Endothelial cell of umbilical vein (primary cell): ENCODE measurements at regions not wholly inside any gene's neighbourhood (a gene's known extent, or its start where the extent isn't known, plus 50 kb on each side); places are given as distances from the start of the nearest gene placed in this dataset.

Source experiments
- BruUV-seq: library from RNA; stranded (reverse); fragments of 400-500 nt; replicated peaks from 2 replicates; lab custom pipeline; 2021; lab: Mats Ljungman, UMichigan
- CTCF ChIA-PET: fragments of 300-600, 350-600 bp; sonication (Branson Sonifier 250); formaldehyde crosslinking; loops from one replicate; lab custom pipeline; 2021; ENCODE audit warnings: antibody characterized with exemption, inconsistent platforms; lab: Charles Lee
- POLR2A ChIA-PET: fragments of 300-600, 350-600 bp; sonication (Branson Sonifier 250); formaldehyde crosslinking; loops from one replicate; lab custom pipeline; 2021; ENCODE audit warnings: antibody characterized with exemption, inconsistent platforms; lab: Charles Lee
- DNase-seq: peaks from one replicate; pipeline ENCODE4 v3.0.0-alpha.2; 2011; ENCODE audit warnings: low read depth, low spot score
- FAIRE-seq: peaks from 2 replicates; lab custom pipeline; 2011; peaks lifted over from hg19 to GRCh38; lab: Jason Lieb, UNC
- H2AFZ ChIP-seq: 2 replicates; pipeline ENCODE4 v1.6.0; 2012; ENCODE audit warnings: low read depth, low read length, control low read depth, inconsistent platforms
- H3K27ac ChIP-seq: 2 replicates; pipeline ENCODE4 v1.5.1; 2011; ENCODE audit warnings: low read depth, mild to moderate bottlenecking, control low read depth, low read length, moderate library complexity; ENCODE audit not compliant: insufficient read depth
- H3K27me3 ChIP-seq, 2 experiments: 2 replicates each; pipeline versions ENCODE4 v1.6.0 to v1.6.1; 2011; ENCODE audit warnings: low read length in 2 of 2, mixed read lengths in 1 of 2; ENCODE audit not compliant: control insufficient read depth in 2 of 2, insufficient read depth in 2 of 2
- H3K36me3 ChIP-seq, 2 experiments: 2 replicates in 1 of 2; 3 replicates in 1 of 2; pipeline ENCODE4 v1.5.1; 2011; ENCODE audit warnings: low read length in 2 of 2, mild to moderate bottlenecking in 1 of 2, moderate library complexity in 1 of 2; ENCODE audit not compliant: control insufficient read depth in 2 of 2, insufficient read depth in 2 of 2; ENCODE audit errors: extremely low read depth in 1 of 2
- H3K4me1 ChIP-seq: 3 replicates; pipeline ENCODE4 v1.5.1; 2011; ENCODE audit warnings: mild to moderate bottlenecking, low read length; ENCODE audit not compliant: control insufficient read depth, insufficient read depth; ENCODE audit errors: extremely low read depth
- H3K4me2 ChIP-seq: 2 replicates; pipeline ENCODE4 v1.6.1; 2011; ENCODE audit warnings: low read length, control low read depth, mixed read lengths; ENCODE audit not compliant: insufficient read depth
- H3K4me3 ChIP-seq, 3 experiments: fragments of 200-600 bp in 1 of 3; sonication (generic), shearing (Covaris generic) in 1 of 3; replicated peaks in 1 of 3; 2 replicates each; pipeline ENCODE4 v1.5.1; 2011 to 2016; ENCODE audit warnings: control low read depth in 3 of 3, low read length in 3 of 3, mild to moderate bottlenecking in 2 of 3, inconsistent platforms in 1 of 3, low read depth in 1 of 3, moderate library complexity in 1 of 3; ENCODE audit not compliant: insufficient read depth in 1 of 3
- H3K79me2 ChIP-seq: 2 replicates; pipeline ENCODE4 v1.6.0; 2012; ENCODE audit warnings: low read length, inconsistent platforms; ENCODE audit not compliant: control insufficient read depth, insufficient read depth
- H3K9ac ChIP-seq: replicated peaks from 2 replicates; pipeline ENCODE3; 2011; ENCODE audit warnings: low read length, control low read depth; ENCODE audit not compliant: insufficient read depth; ENCODE audit errors: extremely low read depth
- H3K9me1 ChIP-seq: replicated peaks from 3 replicates; pipeline ENCODE4 v1.6.0; 2011; ENCODE audit warnings: mild to moderate bottlenecking, low read length; ENCODE audit not compliant: control insufficient read depth, insufficient read depth; ENCODE audit errors: extremely low read depth
- H3K9me3 ChIP-seq: replicated peaks from 2 replicates; pipeline ENCODE4 v1.5.1; 2012; ENCODE audit warnings: low read length, inconsistent platforms; ENCODE audit not compliant: control insufficient read depth, insufficient read depth
- H4K20me1 ChIP-seq: replicated peaks from 2 replicates; pipeline ENCODE3; 2011; ENCODE audit warnings: mild to moderate bottlenecking, low read length; ENCODE audit not compliant: control insufficient read depth, insufficient read depth; ENCODE audit errors: extremely low read depth
- EZH2 ChIP-seq: IDR thresholded peaks from 2 replicates; pipeline ENCODE4 v1.6.1; 2012; ENCODE audit warnings: borderline replicate concordance, low read depth, mild to moderate bottlenecking, moderate library complexity, low read length, inconsistent platforms; ENCODE audit not compliant: severe bottlenecking
- FOS ChIP-seq: IDR thresholded peaks from 2 replicates; pipeline ENCODE4 v1.6.1; 2011; ENCODE audit warnings: mild to moderate bottlenecking, low read length, moderate library complexity, borderline replicate concordance; ENCODE audit not compliant: insufficient read depth
- JUN ChIP-seq: IDR thresholded peaks from 2 replicates; pipeline ENCODE4 v1.6.1; 2011; ENCODE audit warnings: borderline replicate concordance, low read depth; ENCODE audit not compliant: insufficient read length, insufficient read depth
- MAX ChIP-seq: IDR thresholded peaks from 2 replicates; pipeline ENCODE4 v1.6.1; 2011; ENCODE audit not compliant: insufficient read depth, insufficient read length
- MYC ChIP-seq: IDR thresholded peaks from one replicate; pipeline ENCODE4 v1.6.1; 2011; ENCODE audit warnings: mild to moderate bottlenecking, low read depth, low read length
- POLR2A ChIP-seq: IDR thresholded peaks from 2 replicates; pipeline ENCODE4 v1.6.1; 2012; ENCODE audit warnings: low read depth, mild to moderate bottlenecking, control low read depth, low read length
- POLR2AphosphoS5 ChIP-seq: IDR thresholded peaks from 2 replicates; pipeline ENCODE4 v1.6.1; 2012; ENCODE audit warnings: low read depth, mild to moderate bottlenecking, control low read depth, low read length, moderate library complexity; ENCODE audit not compliant: insufficient read depth
- dilution Hi-C: fragments of 300-500 bp; cut with MboI; formaldehyde crosslinking; loops from one replicate; pipeline ENCODE4 v1.15.0; 2019; ENCODE audit warnings: low sequenced_read_pairs; ENCODE audit not compliant: extremely low pct_ligation_motif_present
- intact Hi-C: fragments of 100-400 bp; cut with micrococcal nuclease; formaldehyde crosslinking; loops from one replicate; pipeline ENCODE4 v1.10.0; 2022
- TF ChIP-seq, protein P1 (sequence below), 2 donors: IDR thresholded peaks; 1 replicate in 1 of 2; 2 replicates in 1 of 2; pipeline ENCODE4 v1.5.1; 2011; ENCODE audit warnings: low read length in 2 of 2, mild to moderate bottlenecking in 2 of 2, moderate library complexity in 2 of 2, control low read depth in 1 of 2, inconsistent platforms in 1 of 2, low read depth in 1 of 2; ENCODE audit not compliant: insufficient read depth in 1 of 2; ENCODE audit errors: extremely low read depth in 1 of 2

DNA sequence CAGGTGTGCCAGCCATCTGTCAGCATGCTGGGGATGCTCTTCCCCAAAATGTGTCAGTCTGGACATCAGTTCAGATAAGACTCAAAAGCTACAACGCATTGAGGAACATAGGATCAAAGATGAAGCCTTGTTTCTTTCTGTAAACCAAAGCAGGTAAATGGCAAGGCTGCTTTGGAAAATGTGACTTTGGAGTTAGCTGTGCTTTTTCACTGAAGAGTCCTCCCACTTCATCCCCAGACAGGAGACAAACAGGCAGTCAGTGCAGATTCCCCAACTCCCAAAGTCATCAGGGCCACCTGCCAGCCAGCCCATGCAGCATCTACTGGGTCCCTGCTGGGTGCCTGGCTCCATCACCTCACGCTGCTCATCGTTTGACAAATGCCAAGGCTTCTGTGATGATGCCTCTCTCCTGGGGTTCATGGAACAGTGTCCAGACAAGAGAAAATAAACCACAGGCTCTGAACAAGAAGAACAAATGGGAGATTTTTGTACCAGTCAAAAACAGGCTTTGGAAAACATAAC is 205.0 kb upstream of the BTBD3 start:
- dilution Hi-C loops = no loop called here
- H3K79me2 ChIP-seq = no peaks in the 10 kb centered on the region

GRCh38 chr20:11714886-11715285 is 202.8 kb upstream of the BTBD3 start:
- H3K9ac ChIP-seq = no peak overlapping the region
- H3K9me3 ChIP-seq = no peaks in the 10 kb centered on the region
- H3K9me1 ChIP-seq = no peaks in the 10 kb centered on the region
- no peaks in the 10 kb centered on the region for H3K36me3 ChIP-seq
- peaks cover 1 to 2% of the 10 kb centered on the region in 2 experiments for H3K27me3 ChIP-seq
- H3K4me3 ChIP-seq = no peak overlapping the region
- no peaks in the 10 kb centered on the region for H3K79me2 ChIP-seq
- no peak for TF ChIP-seq FOS
- TF ChIP-seq POLR2AphosphoS5 = no peak
- no peak for TF ChIP-seq JUN
- TF ChIP-seq MYC = no peak
- TF ChIP-seq MAX = no peak
- TF ChIP-seq EZH2 = no peak
- TF ChIP-seq, protein P1, sequence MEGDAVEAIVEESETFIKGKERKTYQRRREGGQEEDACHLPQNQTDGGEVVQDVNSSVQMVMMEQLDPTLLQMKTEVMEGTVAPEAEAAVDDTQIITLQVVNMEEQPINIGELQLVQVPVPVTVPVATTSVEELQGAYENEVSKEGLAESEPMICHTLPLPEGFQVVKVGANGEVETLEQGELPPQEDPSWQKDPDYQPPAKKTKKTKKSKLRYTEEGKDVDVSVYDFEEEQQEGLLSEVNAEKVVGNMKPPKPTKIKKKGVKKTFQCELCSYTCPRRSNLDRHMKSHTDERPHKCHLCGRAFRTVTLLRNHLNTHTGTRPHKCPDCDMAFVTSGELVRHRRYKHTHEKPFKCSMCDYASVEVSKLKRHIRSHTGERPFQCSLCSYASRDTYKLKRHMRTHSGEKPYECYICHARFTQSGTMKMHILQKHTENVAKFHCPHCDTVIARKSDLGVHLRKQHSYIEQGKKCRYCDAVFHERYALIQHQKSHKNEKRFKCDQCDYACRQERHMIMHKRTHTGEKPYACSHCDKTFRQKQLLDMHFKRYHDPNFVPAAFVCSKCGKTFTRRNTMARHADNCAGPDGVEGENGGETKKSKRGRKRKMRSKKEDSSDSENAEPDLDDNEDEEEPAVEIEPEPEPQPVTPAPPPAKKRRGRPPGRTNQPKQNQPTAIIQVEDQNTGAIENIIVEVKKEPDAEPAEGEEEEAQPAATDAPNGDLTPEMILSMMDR (IDR thresholded peaks at IDR 0.05; ENCODE audit: extremely low read depth in 1 of 2, insufficient read depth in 1 of 2, low read depth in 1 of 2, low read length in 2 of 2) = no peak
- no peak for TF ChIP-seq POLR2A
- no peak overlapping the region for H3K27ac ChIP-seq
- H4K20me1 ChIP-seq = no peaks in the 10 kb centered on the region
- FAIRE-seq (no peak), DNase-seq (no peak)
- dilution Hi-C loops = no loop called here
- H2AFZ ChIP-seq = no peak overlapping the region
- no peak overlapping the region for H3K4me2 ChIP-seq
- CTCF ChIA-PET = interaction anchor here (1.1 kb wide), 1 partner anchor 24 kb away, joined by 3 read pairs; no protein-coding TSS in a partner anchor
- H3K4me1 ChIP-seq = no peaks in the 10 kb centered on the region
- POLR2A ChIA-PET = no interaction called here
- intact Hi-C loops = no loop called here
- no TSS peak for BruUV-seq

More for the DNA sequence above, 205.0 kb upstream of the BTBD3 start:
- Histone ChIP-seq H3K4me3 (no peak overlapping the region), H3K27ac (no peak overlapping the region), H4K20me1 (no peaks in the 10 kb centered on the region), H3K9me3 (no peaks in the 10 kb centered on the region), H2AFZ (no peak overlapping the region), H3K9ac (no peak overlapping the region), H3K27me3 (peaks cover 1 to 2% of the 10 kb centered on the region in 2 experiments), H3K36me3 (no peaks in the 10 kb centered on the region), H3K9me1 (no peaks in the 10 kb centered on the region), H3K4me2 (no peak overlapping the region), H3K4me1 (no peaks in the 10 kb centered on the region)
- TF ChIP-seq POLR2AphosphoS5 (no peak), MAX (no peak), POLR2A (no peak)
- ChIA-PET POLR2A (no interaction called here), CTCF (interaction anchor here (1.0 to 1.7 kb wide), 2 partner anchors 9 to 110 kb away, joined by 3 to 5 read pairs; no protein-coding TSS in a partner anchor)
- BruUV-seq = no TSS peak
- FAIRE-seq (no peak), DNase-seq (no peak)
- intact Hi-C loops = no loop called here
